ENCODE measurements at regions not wholly inside any gene's neighbourhood (a gene's known extent, or its start where the extent isn't known, plus 50 kb on each side); places are given as distances from the start of the nearest gene placed in this dataset.

GRCh38 chr5:143561219-143561618 is 157.7 kb upstream of the NR3C1 start:
- DNase-seq (ENCODE audit: low spot score), result no peak

GRCh38 chr5:143560378-143560777 is 156.9 kb upstream of the NR3C1 start:
- DNase-seq (ENCODE audit: low spot score), result no peak

- no peak for DNase-seq (ENCODE audit: low spot score)
These were observed 156.2 kb upstream of the NR3C1 start for GRCh38 chr5:143559586-143560109.

- DNase-seq (ENCODE audit: low spot score), result no peak
These were observed 154.6 kb upstream of the NR3C1 start for GRCh38 chr5:143558048-143558447.

GRCh38 chr5:143557061-143557818 is 153.8 kb upstream of the NR3C1 start:
- DNase-seq (ENCODE audit: low spot score), result no peak

GRCh38 chr5:143554918-143555477 is 151.5 kb upstream of the NR3C1 start:
- DNase-seq (ENCODE audit: low spot score), result no peak

- DNase-seq (ENCODE audit: low spot score), result peak; percentile 90
These were observed 150.8 kb upstream of the NR3C1 start for GRCh38 chr5:143554187-143554717.

- no peak for DNase-seq (ENCODE audit: low spot score)
These were observed 149.2 kb upstream of the NR3C1 start for GRCh38 chr5:143552680-143553079.

- DNase-seq (ENCODE audit: low spot score), result no peak
These were observed 148.3 kb upstream of the NR3C1 start for GRCh38 chr5:143551820-143552251.

- no peak for DNase-seq (ENCODE audit: low spot score)
These were observed 147.6 kb upstream of the NR3C1 start for GRCh38 chr5:143550986-143551630.

- DNase-seq (ENCODE audit: low spot score), result no peak
These were observed 143.9 kb upstream of the NR3C1 start for GRCh38 chr5:143547342-143547741.

GRCh38 chr5:143546394-143546793 is 142.9 kb upstream of the NR3C1 start:
- no peak for DNase-seq (ENCODE audit: low spot score)

GRCh38 chr5:143544606-143545005 is 141.1 kb upstream of the NR3C1 start:
- DNase-seq (ENCODE audit: low spot score), result no peak

- peak; percentile 62 for DNase-seq (ENCODE audit: low spot score)
These were observed 140.1 kb upstream of the NR3C1 start for GRCh38 chr5:143543358-143544255.

GRCh38 chr5:143542798-143543144 is 139.3 kb upstream of the NR3C1 start:
- DNase-seq (ENCODE audit: low spot score), result no peak

- DNase-seq (ENCODE audit: low spot score), result no peak
These were observed 138.7 kb upstream of the NR3C1 start for GRCh38 chr5:143541943-143542797.

- no peak for DNase-seq (ENCODE audit: low spot score)
These were observed 136.3 kb upstream of the NR3C1 start for GRCh38 chr5:143539742-143540141.

- DNase-seq (ENCODE audit: low spot score), result no peak
These were observed 133.6 kb upstream of the NR3C1 start for GRCh38 chr5:143537056-143537455.

- peak; percentile 92 for DNase-seq (ENCODE audit: low spot score)
These were observed 132.9 kb upstream of the NR3C1 start for GRCh38 chr5:143536364-143536763.

GRCh38 chr5:143534761-143535154 is 131.3 kb upstream of the NR3C1 start:
- DNase-seq (ENCODE audit: low spot score), result no peak
